ENCODE measurements at regions not wholly inside any gene's neighbourhood (a gene's known extent, or its start where the extent isn't known, plus 50 kb on each side); places are given as distances from the start of the nearest gene placed in this dataset.

GRCh38 chr13:26989261-26989956, 182.2 kb downstream of the USP12 start:
- no peak for DNase-seq

- DNase-seq = no peak
These were observed 183.4 kb downstream of the USP12 start for GRCh38 chr13:26988059-26988769.

- no peak for DNase-seq
These were observed 184.1 kb downstream of the USP12 start for GRCh38 chr13:26987486-26988013.

- peak in 1 of 2 experiments; percentile 20 for DNase-seq
These were observed 186.2 kb downstream of the USP12 start for GRCh38 chr13:26985285-26985878.

- no peak for DNase-seq
These were observed 187.3 kb downstream of the USP12 start for GRCh38 chr13:26984337-26984736.

GRCh38 chr13:26983543-26984320, 187.9 kb downstream of the USP12 start:
- no peak for DNase-seq

GRCh38 chr13:26980099-26981031, 191.2 kb downstream of the USP12 start:
- DNase-seq = no peak

GRCh38 chr13:26979334-26979733, 192.3 kb downstream of the USP12 start:
- DNase-seq = no peak

GRCh38 chr13:26978081-26978860, 193.3 kb downstream of the USP12 start:
- DNase-seq = no peak

- no peak for DNase-seq
These were observed 194.1 kb downstream of the USP12 start for GRCh38 chr13:26977541-26977940.

- DNase-seq = no peak
These were observed 195.3 kb downstream of the USP12 start for GRCh38 chr13:26976313-26976712.

- no peak for DNase-seq
These were observed 197.7 kb downstream of the USP12 start for GRCh38 chr13:26973946-26974345.

GRCh38 chr13:26973295-26973694, 198.3 kb downstream of the USP12 start:
- DNase-seq = no peak

- peak in 1 of 2 experiments; percentile 26 for DNase-seq
These were observed 199.4 kb downstream of the USP12 start for GRCh38 chr13:26971990-26972887.

- DNase-seq = no peak
These were observed 202.9 kb downstream of the USP12 start for GRCh38 chr13:26968431-26969341.

- DNase-seq = no peak
These were observed 204.2 kb downstream of the USP12 start for GRCh38 chr13:26967119-26968038.

GRCh38 chr13:26966701-26967080, 204.9 kb downstream of the USP12 start:
- no peak for DNase-seq
